ENCODE measurements at regions not wholly inside any gene's neighbourhood (a gene's known extent, or its start where the extent isn't known, plus 50 kb on each side); places are given as distances from the start of the nearest gene placed in this dataset.

GRCh38 chr4:101724093-101724492 lies 66.4 kb upstream of the BANK1 start (continued):
- TF ChIP-seq ZNF318 (CRISPR knock-in tag; IDR thresholded peaks at IDR 0.05) (no peak), KMT2A (CRISPR knock-in tag; IDR thresholded peaks at IDR 0.05) (no peak)

- H4K20me1 ChIP-seq (ENCODE audit: insufficient read depth, low read length) = no peaks in the 10 kb centered on the region
- H3K9me3 ChIP-seq (ENCODE audit: low read length) = no peaks in the 10 kb centered on the region; the same call in 1 of the 2 replicates
- intact Hi-C loops (cut with micrococcal nuclease; ENCODE audit: unreplicated experiment) = no loop called here
- DNase-seq (ENCODE audit: low spot score) (no peak), ATAC-seq (no peak), FAIRE-seq (no peak)
- no peaks in the 10 kb centered on the region for H3K27me3 ChIP-seq (ENCODE audit: control insufficient read depth in 1 of 2, insufficient read depth in 2 of 2, low read length in 2 of 2)
- POLR2A ChIA-PET = no interaction called here
- H3K36me3 ChIP-seq (replicated peaks in 1 of 2; ENCODE audit: control insufficient read depth in 1 of 2, insufficient read depth in 2 of 2, low read length in 2 of 2) = no peaks in the 10 kb centered on the region
- BruUV-seq (replicated peaks) = no TSS peak
- CTCF ChIA-PET (ENCODE audit: low intra/inter-chr PET ratio, low total read pairs) = no interaction called here
- 3% methylated on average over 3 of the region's 3 CpGs for WGBS (ENCODE audit: low lambda C conversion rate)
- H3K4me1 ChIP-seq (ENCODE audit: insufficient read depth, low read length) = no peaks in the 10 kb centered on the region
- in situ Hi-C loops (cut with HindIII; ENCODE audit: extremely low pct_ligation_motif_present, low pct_unique_long_range_greater_than_20kb) = no loop called here
- H3K27ac ChIP-seq (ENCODE audit: extremely low read length, insufficient read depth, low read length) = no peak overlapping the region
- H3K4me3 ChIP-seq (replicated peaks in 1 of 3; ENCODE audit: insufficient read depth in 1 of 3, low read depth in 2 of 3, low read length in 3 of 3) = no peak overlapping the region
- H3K79me2 ChIP-seq (ENCODE audit: insufficient read depth, low read length) = no peaks in the 10 kb centered on the region
- no peak overlapping the region for H2AFZ ChIP-seq (ENCODE audit: low read length)
- H3K4me2 ChIP-seq (ENCODE audit: low read depth, low read length) = no peak overlapping the region
- H3K9ac ChIP-seq (ENCODE audit: insufficient read depth, low read depth, low read length) = no peak overlapping the region
- TF ChIP-seq ZNF740 (CRISPR knock-in tag; IDR thresholded peaks at IDR 0.05) = no peak
- TF ChIP-seq ZNF577 (CRISPR knock-in tag; IDR thresholded peaks at IDR 0.05; ENCODE audit: borderline replicate concordance, low read depth) = no peak
- TF ChIP-seq THAP9 (CRISPR knock-in tag; IDR thresholded peaks at IDR 0.05; ENCODE audit: borderline replicate concordance) = no peak
- TF ChIP-seq KMT2B (CRISPR knock-in tag; IDR thresholded peaks at IDR 0.05) = no peak
- TF ChIP-seq ZKSCAN8 (CRISPR knock-in tag; IDR thresholded peaks at IDR 0.05; ENCODE audit: borderline replicate concordance) = no peak
- no peak for TF ChIP-seq NR3C1 (CRISPR knock-in tag; IDR thresholded peaks at IDR 0.05)
- no peak for TF ChIP-seq RBFOX2 (IDR thresholded peaks at IDR 0.05; ENCODE audit: low read depth, low read length)
- TF ChIP-seq ZNF274 (CRISPR knock-in tag; IDR thresholded peaks at IDR 0.05) = no peak
- TF ChIP-seq ZNF30 (CRISPR knock-in tag; IDR thresholded peaks at IDR 0.05) = no peak
- TF ChIP-seq MEIS1 (CRISPR knock-in tag; IDR thresholded peaks at IDR 0.05; ENCODE audit: borderline replicate concordance) = no peak
- no peak for TF ChIP-seq ZNF792 (CRISPR knock-in tag; IDR thresholded peaks at IDR 0.05)
- no peak for TF ChIP-seq MIER3 (CRISPR knock-in tag; IDR thresholded peaks at IDR 0.05; ENCODE audit: borderline replicate concordance)
These were observed 71.7 kb upstream of the BANK1 start for GRCh38 chr4:101718810-101719209.
